ENCODE measurements at regions not wholly inside any gene's neighbourhood (a gene's known extent, or its start where the extent isn't known, plus 50 kb on each side); places are given as distances from the start of the nearest gene placed in this dataset.

GRCh38 chr2:58535182-58535581, 294.1 kb upstream of the FANCL start:
- ATAC-seq (ENCODE audit: poor library complexity) (no peak), DNase-seq (no peak)
- intact Hi-C loops (cut with DNase I): no loop called here

GRCh38 chr2:58533376-58533775, 292.3 kb upstream of the FANCL start:
- intact Hi-C loops (cut with DNase I): no loop called here
- ATAC-seq (ENCODE audit: poor library complexity) (no peak), DNase-seq (no peak)

- intact Hi-C loops (cut with DNase I): no loop called here
- ATAC-seq (ENCODE audit: poor library complexity) (no peak), DNase-seq (no peak)
Measured at GRCh38 chr2:58532641-58533040, 291.5 kb upstream of the FANCL start.

GRCh38 chr2:58527647-58528046, 286.5 kb upstream of the FANCL start:
- no peak for DNase-seq
- intact Hi-C loops (cut with DNase I): no loop called here
- ATAC-seq (ENCODE audit: poor library complexity): no peak

GRCh38 chr2:58521803-58522554, 280.9 kb upstream of the FANCL start:
- ATAC-seq (ENCODE audit: poor library complexity) (no peak), DNase-seq (no peak)
- intact Hi-C loops (cut with DNase I): no loop called here

GRCh38 chr2:58520903-58521302, 279.8 kb upstream of the FANCL start:
- intact Hi-C loops (cut with DNase I): no loop called here
- DNase-seq (no peak), ATAC-seq (ENCODE audit: poor library complexity) (no peak)

GRCh38 chr2:58517881-58518280, 276.8 kb upstream of the FANCL start:
- DNase-seq: no peak
- intact Hi-C loops (cut with DNase I): no loop called here
- no peak for ATAC-seq (ENCODE audit: poor library complexity)

GRCh38 chr2:58516695-58517094, 275.6 kb upstream of the FANCL start:
- DNase-seq (no peak), ATAC-seq (ENCODE audit: poor library complexity) (no peak)
- intact Hi-C loops (cut with DNase I): no loop called here

GRCh38 chr2:58515827-58516573, 274.9 kb upstream of the FANCL start:
- intact Hi-C loops (cut with DNase I): no loop called here
- no peak for DNase-seq
- ATAC-seq (ENCODE audit: poor library complexity): no peak

- no peak for DNase-seq
- no peak for ATAC-seq (ENCODE audit: poor library complexity)
- intact Hi-C loops (cut with DNase I): no loop called here
Measured at GRCh38 chr2:58514252-58514651, 273.1 kb upstream of the FANCL start.

GRCh38 chr2:58512878-58513277, 271.8 kb upstream of the FANCL start:
- no peak for ATAC-seq (ENCODE audit: poor library complexity)
- intact Hi-C loops (cut with DNase I): no loop called here
- no peak for DNase-seq

- DNase-seq: no peak
- no peak for ATAC-seq (ENCODE audit: poor library complexity)
- intact Hi-C loops (cut with DNase I): no loop called here
Measured at GRCh38 chr2:58508006-58508405, 266.9 kb upstream of the FANCL start.

GRCh38 chr2:58503918-58504317, 262.8 kb upstream of the FANCL start:
- ATAC-seq (ENCODE audit: poor library complexity) (no peak), DNase-seq (no peak)
- intact Hi-C loops (cut with DNase I): no loop called here

- intact Hi-C loops (cut with DNase I): no loop called here
- DNase-seq (no peak), ATAC-seq (ENCODE audit: poor library complexity) (no peak)
Measured at GRCh38 chr2:58502931-58503330, 261.8 kb upstream of the FANCL start.

- DNase-seq (no peak), ATAC-seq (ENCODE audit: poor library complexity) (no peak)
- intact Hi-C loops (cut with DNase I): no loop called here
Measured at GRCh38 chr2:58501371-58502160, 260.4 kb upstream of the FANCL start.

- intact Hi-C loops (cut with DNase I): no loop called here
- no peak for ATAC-seq (ENCODE audit: poor library complexity)
- DNase-seq: no peak
Measured at GRCh38 chr2:58497168-58497567, 256.0 kb upstream of the FANCL start.

- ATAC-seq (ENCODE audit: poor library complexity): no peak
- DNase-seq: no peak
- intact Hi-C loops (cut with DNase I): no loop called here
Measured at GRCh38 chr2:58495806-58496205, 254.7 kb upstream of the FANCL start.

GRCh38 chr2:58494071-58494501, 253.0 kb upstream of the FANCL start:
- intact Hi-C loops (cut with DNase I): no loop called here
- ATAC-seq (ENCODE audit: poor library complexity) (no peak), DNase-seq (no peak)

GRCh38 chr2:58484629-58485028, 243.5 kb upstream of the FANCL start:
- ATAC-seq (ENCODE audit: poor library complexity) (no peak), DNase-seq (no peak)
- intact Hi-C loops (cut with DNase I): no loop called here

GRCh38 chr2:58484221-58484620, 243.1 kb upstream of the FANCL start:
- DNase-seq: no peak
- intact Hi-C loops (cut with DNase I): no loop called here
- no peak for ATAC-seq (ENCODE audit: poor library complexity)

Measured in Right ventricle myocardium superior (tissue), 1 donor.